ENCODE measurements at regions not wholly inside any gene's neighbourhood (a gene's known extent, or its start where the extent isn't known, plus 50 kb on each side); places are given as distances from the start of the nearest gene placed in this dataset.

DNA sequence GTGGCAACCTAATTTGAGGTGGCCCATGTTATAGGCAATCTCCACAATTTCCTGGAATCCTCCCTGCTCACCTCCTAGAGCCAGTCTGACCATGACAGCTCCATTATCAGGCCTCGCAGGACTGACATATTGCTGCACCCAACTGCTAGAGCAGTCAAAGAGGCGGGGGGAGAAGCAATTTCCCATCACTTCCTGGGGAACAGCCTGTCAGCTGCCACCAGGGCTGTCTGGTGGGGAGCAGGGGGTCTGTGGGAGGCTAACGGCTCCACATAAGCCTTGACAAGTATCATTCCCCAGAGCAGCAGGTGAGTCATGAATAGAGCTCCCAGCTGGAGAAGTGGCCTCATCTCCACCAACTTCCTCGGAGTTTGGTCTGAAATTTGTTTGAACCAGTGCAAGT lies 322.9 kb downstream of the MATN1 start:
- DNase-seq, result no peak

DNA sequence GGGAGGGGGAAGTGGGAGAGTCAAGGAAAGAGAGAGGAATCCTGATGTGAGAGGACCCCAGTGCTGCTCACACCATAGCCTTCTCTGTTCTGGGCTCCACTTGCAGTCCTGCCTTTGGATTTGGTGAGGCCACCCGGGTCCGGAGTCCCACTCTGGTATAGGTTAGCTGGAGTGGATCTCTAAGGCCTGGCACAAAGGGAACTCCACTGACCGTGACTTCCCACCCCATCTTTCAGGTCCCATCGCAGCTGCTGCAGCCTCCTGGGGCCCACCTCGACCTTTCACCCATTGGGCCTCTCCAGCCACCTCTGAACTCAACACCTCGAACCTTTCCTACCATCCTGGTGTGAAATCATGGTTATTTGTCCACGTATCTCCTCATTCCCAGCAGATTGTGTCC lies 324.4 kb downstream of the MATN1 start:
- no peak for DNase-seq

DNA sequence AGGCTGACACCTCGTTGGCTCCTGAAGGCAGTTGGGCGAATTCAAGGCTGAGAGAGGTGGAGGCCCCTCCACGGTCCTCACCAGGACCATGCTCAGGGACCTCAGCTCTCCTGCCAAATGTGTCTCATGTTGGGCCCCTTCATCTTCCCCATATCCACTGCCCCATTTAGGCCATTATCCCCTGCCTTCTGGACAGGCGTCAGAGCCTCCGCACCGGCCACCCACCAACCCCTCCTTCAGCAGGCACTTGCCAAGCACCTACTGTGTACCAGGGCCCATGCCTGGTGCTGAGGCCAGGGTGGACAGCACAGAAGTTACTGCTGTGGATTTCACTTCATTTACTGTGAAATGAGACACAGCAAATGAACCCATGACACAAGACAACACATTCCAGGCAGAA lies 325.8 kb downstream of the MATN1 start:
- no peak for DNase-seq

DNA sequence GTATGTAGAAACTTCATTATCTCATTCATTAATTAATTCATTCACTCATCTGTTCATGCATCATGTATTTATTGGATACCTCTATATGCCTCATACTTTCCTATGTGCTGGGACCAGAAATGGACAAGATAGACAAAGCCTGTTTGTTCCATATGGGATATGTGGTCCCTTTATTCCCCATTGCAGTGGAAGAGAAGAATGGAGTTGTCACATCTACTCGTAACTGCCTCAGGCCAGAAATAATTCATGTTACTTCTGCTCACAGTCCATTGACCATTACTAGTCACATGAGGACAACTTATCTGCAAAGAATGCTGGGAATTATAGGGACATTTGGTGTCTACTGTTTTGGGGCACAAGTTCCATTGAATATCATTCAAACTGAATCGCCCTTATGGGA lies 327.8 kb downstream of the MATN1 start:
- DNase-seq, result no peak

DNA sequence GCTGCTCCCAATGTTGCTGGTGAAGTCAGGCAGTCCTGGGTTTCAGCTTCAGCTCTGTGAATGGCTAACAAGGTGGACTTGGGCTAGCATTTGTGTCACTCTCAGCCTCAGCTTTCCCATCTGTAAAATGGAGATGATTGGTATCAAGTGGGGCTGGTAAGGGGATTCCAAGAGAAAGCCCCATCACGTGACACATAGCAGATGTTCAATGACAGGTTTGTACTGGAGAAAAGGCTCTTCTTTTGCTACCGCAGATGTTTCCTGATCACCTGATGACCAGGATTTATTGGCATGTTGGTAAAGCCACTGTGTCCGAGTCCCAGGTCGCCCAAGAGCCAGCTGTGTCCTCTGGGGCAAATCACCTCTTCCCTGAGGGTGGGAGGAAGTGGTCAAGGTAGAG lies 335.0 kb downstream of the MATN1 start:
- DNase-seq, result no peak

DNA sequence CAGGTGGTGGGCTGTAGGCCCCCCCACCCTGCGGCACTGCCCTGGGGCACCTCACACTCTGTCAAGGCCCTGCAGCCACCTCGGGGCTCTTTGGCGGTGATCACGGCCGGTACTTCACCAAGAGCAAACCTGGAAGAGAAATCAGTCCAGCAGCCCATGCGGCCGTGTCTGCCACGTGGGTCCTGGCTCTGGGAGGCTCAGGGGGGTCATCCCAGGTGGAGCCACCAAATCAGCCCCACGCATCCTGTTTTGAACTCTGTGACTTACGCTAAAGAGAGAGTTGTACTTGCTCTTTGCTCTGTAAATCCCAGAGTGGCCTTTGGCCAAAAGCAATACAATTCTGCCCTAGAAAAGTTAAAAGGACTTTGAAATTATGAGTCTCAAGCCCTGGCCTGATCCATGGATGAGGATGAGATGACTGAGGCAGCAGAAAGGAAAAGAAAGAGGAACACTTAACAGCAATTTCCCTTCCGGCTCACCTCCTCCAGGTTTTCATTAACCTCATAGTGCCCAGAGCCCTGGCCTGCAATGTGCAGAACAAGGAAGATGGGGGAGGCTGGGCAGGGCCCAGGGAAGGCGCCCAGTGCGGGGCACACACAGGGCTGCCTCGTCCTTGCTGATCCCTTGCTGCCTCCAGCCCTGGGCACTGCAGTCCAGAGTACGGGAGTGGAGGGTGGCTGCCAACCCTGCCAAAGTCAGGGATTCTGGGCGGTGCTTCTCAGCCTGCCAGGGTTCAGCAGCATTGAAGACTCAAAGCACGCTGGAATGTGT lies 337.0 kb downstream of the MATN1 start:
- DNase-seq, result no peak

DNA sequence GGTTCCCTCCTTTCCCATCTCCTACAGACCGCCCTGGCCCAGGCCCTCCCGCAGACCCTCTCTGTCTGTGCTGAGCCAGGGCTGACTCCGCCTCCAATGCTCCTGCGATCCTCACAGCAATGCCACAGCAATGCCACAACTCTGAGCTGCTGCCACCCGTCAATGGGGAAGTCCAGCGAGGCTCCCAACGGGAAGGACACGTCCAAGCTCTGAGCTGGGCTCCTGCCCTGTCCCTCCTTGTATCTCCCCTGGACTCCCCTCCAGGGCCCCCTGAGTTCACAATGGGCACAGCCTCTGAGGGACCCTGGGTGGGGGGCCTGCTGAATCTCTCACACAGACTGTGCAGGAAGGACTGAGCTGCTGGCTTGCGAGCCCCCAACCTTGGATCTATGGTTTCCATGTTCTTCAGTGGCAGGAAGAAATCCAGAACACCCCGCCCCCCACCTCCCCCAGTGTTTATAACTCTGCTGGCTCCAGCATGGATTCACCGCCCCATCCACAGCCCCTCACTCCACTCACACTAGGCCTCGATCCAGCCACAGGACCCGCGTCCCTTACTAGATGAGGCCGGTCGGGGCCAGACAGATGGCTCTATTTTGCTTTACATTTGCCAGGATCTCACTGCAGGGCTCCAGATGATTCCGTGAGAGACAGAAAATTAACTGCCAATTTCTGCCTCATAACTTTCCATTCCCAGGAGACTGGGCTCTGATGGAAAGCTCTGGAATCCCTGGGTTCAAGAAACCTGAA lies 338.0 kb downstream of the MATN1 start:
- DNase-seq, result no peak

DNA sequence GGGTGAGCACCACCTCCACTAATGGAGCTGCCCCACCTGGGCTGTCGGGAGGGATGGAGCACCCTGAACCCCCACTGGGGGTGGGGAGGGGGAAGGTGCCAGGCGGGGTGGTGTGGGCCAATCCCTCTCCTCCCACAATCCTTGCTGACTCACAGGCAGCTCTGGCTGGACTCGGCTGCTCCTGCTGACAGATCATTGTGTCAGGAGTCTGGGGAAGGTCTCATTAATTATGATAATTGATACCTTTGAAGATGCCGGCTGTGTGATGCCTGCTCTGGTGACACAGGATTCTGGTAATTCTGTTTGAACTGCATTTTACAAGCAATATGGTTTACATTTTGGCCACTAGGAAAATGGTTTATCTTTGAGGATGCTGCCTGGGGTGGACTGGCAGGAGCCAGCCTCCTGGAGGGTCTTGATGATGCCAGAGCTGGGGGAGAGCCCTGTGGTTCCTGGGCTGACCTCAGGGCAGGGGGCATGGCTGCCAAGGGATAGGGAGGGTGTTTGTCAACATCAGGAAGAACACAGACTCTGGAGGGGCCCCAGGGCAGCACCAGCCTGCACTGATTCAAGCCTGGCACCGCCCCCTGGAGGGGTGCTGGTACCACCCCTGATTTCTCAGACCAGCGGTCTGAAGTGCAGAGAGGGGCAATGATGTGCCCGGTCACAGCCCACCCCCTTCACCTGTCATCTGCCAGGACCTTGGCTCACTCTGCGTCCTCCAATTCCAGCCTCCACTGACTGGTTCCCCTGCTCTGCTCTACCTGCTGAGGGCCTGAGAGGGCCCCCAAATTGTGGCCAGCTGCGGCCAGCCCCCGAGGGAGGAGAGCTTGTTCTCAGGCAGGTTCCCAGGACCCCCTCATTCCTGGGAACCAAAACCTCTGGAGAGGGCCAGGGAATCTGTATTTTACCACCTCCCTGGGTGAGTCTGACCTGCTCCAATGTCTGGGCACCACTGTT lies 338.8 kb downstream of the MATN1 start:
- DNase-seq, result no peak

DNA sequence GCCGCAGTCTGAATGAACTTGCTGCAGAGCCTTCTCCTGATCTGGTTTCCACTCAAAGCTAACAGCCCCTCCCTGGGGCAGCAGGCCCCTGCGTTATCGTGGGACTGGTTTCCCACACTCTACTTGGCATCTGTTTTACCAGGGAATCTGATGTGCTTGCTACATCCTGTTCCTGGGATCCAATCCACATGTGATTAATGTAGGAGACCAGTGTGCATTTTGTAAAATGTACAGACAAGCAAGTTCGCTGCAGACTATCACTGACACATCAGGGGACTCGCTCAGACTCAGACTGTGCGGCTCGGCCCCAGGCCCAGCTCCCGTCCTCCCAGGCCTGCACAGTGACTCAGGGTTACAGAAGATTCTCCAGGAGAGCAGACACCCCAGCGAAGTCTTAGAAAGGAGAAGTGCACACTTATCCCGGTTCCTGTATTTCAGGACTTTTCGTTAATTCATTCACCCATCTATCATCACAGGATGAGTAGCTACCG lies 340.1 kb downstream of the MATN1 start:
- DNase-seq, result no peak

DNA sequence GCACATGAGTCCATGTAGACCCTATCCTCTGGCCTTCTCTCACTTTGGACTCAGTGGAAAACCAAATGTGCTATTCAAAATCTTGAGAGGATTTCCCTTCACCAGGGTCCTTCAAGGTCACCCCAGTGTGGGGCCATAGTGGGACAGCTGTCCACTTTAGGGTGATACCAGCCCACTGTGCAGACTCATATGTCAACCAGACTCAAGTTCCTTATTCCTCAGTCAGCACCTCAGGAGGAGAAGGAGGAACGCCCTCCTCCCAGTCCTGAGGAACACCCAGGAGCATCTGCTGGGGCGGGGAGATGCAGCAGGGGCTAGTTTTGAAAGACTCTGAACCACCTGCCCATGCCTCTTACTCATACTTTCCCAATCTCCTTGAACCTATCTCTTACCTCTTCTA lies 340.9 kb downstream of the MATN1 start:
- DNase-seq, result no peak

DNA sequence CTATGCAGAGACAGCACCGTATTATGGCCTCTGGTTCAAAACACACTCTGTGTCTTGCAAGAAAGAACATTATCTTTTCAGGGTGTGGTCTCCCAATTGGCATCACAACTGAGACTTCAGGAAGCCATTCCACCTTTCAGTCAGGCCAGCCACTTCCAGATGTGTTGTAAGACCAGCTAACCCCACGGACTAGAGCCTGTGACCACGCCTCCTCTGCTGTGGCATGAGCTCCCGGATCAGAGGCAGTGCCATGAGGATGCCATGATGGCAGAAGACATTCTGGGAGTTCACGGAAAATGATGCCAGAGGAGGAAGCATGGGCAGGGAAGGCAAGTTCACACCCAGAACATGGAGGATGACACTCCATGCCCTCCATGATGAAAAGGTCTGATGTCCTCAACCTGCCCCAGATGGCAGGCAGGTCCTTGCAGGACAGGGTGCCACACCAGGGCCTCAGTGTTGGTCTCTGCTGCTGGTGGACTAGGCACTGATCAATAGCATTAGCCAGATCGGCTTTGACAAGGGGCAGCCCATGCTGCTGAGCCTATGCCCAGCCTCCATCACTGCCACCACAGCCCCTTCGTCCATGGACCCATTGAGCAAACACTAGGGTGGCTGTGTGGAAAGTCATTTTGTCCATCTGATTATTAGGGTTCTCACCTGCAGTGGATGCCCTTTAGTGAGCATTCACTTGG lies 341.6 kb downstream of the MATN1 start:
- no peak for DNase-seq

DNA sequence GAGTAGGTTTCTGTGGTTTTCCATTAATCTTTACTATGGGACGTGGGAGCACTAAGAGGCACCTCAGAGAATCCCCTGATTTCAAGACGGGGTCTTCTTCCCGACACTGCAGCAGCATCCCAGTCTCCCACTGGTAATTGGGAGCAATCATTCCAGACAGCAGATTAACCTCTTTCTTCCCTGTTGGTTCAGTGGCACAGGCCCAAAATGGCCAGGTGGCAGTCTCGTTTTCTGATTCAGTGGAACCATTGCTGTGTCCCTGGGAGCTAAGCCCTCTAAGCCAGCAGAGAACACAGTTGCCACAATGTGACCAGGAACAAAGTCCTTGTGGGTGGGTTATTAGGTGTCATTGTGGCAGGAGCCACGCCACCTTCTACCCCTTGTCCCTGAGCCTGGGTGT lies 342.1 kb downstream of the MATN1 start:
- DNase-seq, result no peak

DNA sequence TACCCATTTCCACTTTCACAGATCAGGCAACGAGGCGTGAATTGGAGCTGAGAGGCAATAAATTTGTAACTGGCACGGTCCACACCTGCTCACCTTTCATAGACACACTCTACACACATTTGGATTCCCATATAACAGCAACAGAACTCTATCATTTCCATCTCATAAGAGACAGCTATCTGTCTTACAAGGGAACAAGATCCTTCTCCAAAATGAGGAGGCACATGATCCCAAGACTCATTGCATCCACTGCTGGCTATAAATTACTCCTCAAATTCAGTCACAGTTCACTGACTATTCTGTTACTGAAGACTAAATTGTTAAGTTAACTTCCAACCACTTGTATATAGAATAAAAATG lies 342.8 kb downstream of the MATN1 start:
- DNase-seq, result no peak

DNA sequence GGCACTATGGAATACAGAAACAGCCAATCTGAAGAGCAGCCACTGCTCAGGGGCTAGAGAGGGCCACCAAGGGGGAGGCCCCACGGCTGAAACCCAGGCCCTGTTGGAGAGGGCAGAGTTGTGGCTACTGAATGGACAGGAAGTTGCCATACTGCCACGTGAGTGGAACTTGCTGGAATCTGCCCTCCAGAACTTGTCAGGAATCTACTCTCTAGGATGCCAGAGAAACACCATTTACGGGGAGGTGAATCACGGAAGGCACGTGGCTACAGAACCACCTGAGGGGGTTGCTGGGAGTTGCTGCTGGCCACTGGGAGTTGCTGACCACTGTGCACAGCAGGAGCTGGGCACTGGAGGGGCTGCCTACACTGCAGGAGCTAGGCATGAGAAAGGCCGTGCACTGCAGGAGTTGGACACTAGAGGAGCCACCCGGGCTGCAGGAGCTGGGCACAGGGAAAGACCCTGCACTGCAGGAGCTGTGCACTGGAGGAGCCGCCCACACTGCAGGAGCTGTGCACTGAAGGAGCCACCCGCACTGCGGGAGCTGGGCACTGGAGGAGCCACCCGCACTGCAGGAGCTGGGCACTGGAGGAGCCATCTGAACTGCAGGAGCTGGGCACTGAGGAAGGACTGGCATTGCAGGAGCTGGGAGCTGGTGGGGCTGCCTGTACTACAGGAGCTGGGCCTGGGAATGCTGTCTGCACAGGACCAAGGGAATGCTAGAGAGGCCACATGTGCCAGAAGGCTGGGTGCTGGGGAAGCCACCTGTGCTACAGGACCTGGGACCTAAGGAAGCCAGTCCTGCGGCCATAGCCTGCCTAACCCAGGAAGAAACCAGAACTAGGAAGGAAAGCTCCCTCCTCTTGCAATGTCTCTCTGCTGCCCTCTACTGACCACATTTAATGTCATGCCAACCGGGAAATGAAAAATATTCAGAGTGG lies 343.4 kb downstream of the MATN1 start:
- peak; percentile 75 for DNase-seq

DNA sequence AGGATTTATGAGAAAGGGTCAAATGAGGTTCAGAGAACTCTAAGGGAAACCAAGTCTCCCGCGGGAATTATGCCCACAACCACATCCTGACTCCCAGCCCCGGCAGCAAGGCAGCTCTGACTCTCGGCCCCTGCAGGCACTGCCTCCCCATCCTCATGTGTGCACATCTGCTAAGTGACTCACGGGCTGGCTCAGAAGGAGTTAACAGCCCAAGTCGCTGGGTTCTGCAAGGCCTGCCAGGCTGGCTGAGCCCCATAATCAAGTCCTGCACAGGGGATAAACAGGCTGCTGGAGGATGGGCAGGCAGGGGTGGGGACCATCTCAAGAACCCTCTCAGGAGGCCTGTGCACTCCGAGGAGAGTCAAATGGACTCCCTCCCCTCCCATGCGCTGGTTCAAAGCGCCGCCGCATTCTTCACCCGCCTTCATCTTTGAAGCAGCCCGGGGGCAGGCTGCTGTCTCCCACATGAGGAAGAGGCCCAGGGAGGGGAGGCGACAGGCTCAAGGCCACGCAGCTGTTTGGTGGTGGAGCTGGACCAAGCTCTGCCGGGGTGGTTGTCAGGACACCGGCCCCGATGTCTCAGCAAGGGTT lies 344.3 kb downstream of the MATN1 start:
- DNase-seq, result peak; percentile 48

DNA sequence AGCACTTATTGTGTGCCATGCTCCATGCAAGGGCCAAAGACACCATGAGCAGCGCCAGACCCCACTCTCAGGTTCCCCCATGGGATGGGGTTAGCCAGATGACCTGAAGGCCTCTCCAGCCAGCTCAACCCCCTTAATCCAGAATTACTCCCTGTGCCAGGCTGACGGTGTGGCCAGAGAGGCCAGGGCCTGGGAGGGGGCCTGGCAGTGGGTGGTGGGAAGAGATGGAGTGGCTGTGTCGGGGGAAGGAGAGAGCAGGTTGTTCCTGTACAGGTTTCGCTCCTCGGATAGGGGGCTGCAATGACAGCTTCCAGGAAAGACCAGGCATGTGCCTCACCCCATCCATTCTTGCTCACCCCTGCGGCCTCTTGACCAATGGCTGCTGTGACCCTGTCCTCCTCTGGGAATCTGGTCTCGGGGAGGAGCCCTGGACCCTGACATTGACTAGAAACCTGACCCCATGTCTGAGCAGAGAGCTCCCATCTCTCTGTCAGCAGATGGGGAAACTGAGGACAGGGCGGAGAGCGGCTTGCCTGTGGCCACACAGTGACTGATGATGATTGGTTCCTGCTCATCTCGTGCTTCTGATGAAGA lies 345.3 kb downstream of the MATN1 start:
- no peak for DNase-seq

DNA sequence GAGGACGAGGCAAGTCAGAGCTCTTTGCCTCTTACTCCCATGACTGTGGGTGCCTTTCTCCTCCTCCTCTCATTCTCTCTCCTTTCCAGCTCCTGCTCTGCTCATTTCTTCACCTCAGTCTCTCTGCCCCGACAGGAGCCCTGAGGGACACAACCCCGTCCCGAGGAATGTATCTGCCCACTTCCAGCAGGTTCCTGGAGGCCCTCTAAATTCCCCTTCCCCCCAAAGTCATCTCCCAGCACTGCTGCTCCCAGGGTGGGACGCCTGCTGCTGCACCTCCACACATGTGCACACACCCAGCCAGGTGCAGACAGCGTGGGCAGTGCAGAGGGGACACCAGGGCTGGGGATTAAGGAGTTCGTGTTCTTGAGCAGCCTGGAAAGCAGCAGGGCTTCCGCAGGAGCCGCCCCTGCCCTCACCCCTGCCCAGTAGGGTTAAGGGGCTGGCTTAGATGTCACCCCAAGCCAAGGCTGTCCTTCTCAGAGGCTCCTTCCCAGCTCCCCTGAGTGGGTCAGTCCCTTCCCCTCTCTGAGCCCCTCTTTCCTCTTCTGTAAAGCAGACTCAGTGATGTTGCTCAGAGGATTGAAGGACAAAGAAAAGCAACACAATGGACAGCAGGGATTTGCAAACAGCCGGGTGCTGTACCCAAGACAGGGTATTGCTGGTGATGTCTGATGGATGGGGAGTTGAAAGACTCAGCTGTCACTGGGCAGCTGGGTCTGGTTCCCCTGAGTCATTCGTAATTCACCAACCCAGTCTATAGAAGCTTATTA lies 346.0 kb downstream of the MATN1 start:
- DNase-seq, result no peak

DNA sequence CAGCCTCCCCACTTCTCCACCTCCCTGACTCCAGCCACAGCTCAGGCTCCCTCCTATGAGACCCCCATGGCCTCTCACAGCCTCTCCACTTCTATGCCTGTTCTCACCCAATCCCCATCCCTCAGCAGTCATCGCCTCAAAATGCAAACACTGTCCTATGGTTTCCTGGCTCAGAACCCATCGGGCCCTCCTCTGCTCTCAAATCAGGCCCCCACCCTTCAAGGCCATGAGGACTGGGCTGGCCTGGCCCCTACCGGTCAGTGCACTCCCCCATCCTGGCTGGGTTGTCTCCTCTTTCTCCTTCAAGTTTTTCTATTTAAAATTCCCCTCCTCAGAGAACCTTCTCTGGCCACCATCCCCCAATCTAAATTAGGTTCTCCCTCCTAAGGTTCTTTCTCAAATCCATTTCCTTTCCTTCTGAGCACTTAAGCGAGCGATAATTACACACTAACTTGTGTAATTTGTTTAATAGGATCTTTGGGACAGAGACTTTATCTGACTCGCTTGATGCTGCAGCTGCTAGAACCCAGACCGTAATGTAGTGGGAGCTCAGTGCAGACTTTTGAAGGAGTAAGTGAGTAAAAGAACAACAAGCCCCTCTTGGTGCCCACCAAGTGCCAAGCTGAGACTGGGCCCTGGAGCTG lies 347.2 kb downstream of the MATN1 start:
- DNase-seq, result no peak

DNA sequence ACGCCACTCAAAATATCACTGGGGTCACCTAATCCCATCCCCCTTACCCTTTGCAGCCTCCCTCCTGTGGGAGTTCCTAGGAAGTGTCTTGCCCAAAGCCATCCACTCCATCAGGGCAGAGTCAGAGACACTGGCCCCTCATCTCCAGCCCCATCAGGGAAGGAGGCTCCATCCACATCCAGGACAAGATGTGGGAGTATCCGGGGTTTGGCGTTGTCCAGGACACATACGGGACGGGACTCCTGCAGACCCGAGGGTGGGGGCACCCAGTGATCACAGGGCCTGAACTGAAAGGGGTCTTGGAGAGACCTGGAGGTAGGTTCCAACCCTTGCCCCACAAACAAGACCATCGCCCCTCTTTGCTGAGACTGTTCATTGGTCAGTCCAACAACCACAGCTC lies 348.2 kb downstream of the MATN1 start:
- no peak for DNase-seq
